ENCODE measurements at regions not wholly inside any gene's neighbourhood (a gene's known extent, or its start where the extent isn't known, plus 50 kb on each side); places are given as distances from the start of the nearest gene placed in this dataset.

- TF ChIP-seq CTCF (IDR thresholded peaks at IDR 0.05), result no peak
- TF ChIP-seq POLR2AphosphoS5 (IDR thresholded peaks at IDR 0.05; ENCODE audit: insufficient read depth in 1 of 2, low read depth in 1 of 2), result no peak
- no peak for TF ChIP-seq POLR2A (IDR thresholded peaks at IDR 0.05)
Measured at GRCh38 chr4:179467878-179468277, 2025.6 kb upstream of the AGA start.

Measured in vagina (tissue), 2 donors.